GM12872 (cell line): ENCODE measurements at regions not wholly inside any gene's neighbourhood (a gene's known extent, or its start where the extent isn't known, plus 50 kb on each side); places are given as distances from the start of the nearest gene placed in this dataset.

Experiments
- CTCF ChIP-seq: IDR thresholded peaks from 3 replicates; pipeline ENCODE4 v1.5.1; 2011; ENCODE audit warnings: low read depth, mild to moderate bottlenecking, low read length, moderate library complexity; ENCODE audit not compliant: insufficient read depth

- TF ChIP-seq CTCF, result no peak
These were observed 257.6 kb downstream of the OLFM3 start for GRCh38 chr1:101739146-101739545.

GRCh38 chr1:101739826-101740330 lies 256.8 kb downstream of the OLFM3 start:
- no peak for TF ChIP-seq CTCF

GRCh38 chr1:101741910-101742309 lies 254.8 kb downstream of the OLFM3 start:
- TF ChIP-seq CTCF, result no peak

GRCh38 chr1:101742509-101742908 lies 254.2 kb downstream of the OLFM3 start:
- TF ChIP-seq CTCF, result no peak

- TF ChIP-seq CTCF, result no peak
These were observed 251.0 kb downstream of the OLFM3 start for GRCh38 chr1:101745551-101746270.

- no peak for TF ChIP-seq CTCF
These were observed 248.6 kb downstream of the OLFM3 start for GRCh38 chr1:101748077-101748476.
